Ishikawa (cell line): ENCODE measurements at regions not wholly inside any gene's neighbourhood (a gene's known extent, or its start where the extent isn't known, plus 50 kb on each side); places are given as distances from the start of the nearest gene placed in this dataset.

Experiments used
- CEBPB ChIP-seq: IDR thresholded peaks from 2 replicates; pipeline ENCODE4 v1.6.1; 2012
- CREB1 ChIP-seq: IDR thresholded peaks from 2 replicates; pipeline ENCODE4 v1.6.1; 2012; ENCODE audit warnings: low read depth
- EP300 ChIP-seq: IDR thresholded peaks from 2 replicates; pipeline ENCODE4 v1.6.1; 2012; ENCODE audit warnings: borderline replicate concordance
- FOXM1 ChIP-seq: IDR thresholded peaks from 2 replicates; pipeline ENCODE4 v1.6.1; 2012; ENCODE audit warnings: low read depth, borderline replicate concordance
- NFIC ChIP-seq: IDR thresholded peaks from 2 replicates; pipeline ENCODE4 v1.6.1; 2012
- RAD21 ChIP-seq: IDR thresholded peaks from 2 replicates; pipeline ENCODE4 v1.6.1; 2012; ENCODE audit warnings: low read depth
- TAF1 ChIP-seq: IDR thresholded peaks from 2 replicates; pipeline ENCODE4 v1.6.1; 2012; ENCODE audit warnings: low read depth, mild to moderate bottlenecking
- TCF12 ChIP-seq: IDR thresholded peaks from 2 replicates; pipeline ENCODE4 v1.6.1; 2012; ENCODE audit warnings: low read depth
- TEAD4 ChIP-seq: IDR thresholded peaks from 2 replicates; pipeline ENCODE4 v1.6.1; 2012
- USF1 ChIP-seq: IDR thresholded peaks from 2 replicates; pipeline ENCODE4 v1.6.1; 2012
- YY1 ChIP-seq: IDR thresholded peaks from 2 replicates; pipeline ENCODE4 v1.6.1; 2012; ENCODE audit warnings: low read depth
- ZBTB7A ChIP-seq: IDR thresholded peaks from 2 replicates; pipeline ENCODE4 v1.6.1; 2012; ENCODE audit warnings: low read depth
- TF ChIP-seq, protein P1 (sequence below): IDR thresholded peaks from 2 replicates; pipeline ENCODE4 v1.6.1; 2012
- TF ChIP-seq, protein P2 (sequence below): IDR thresholded peaks from 2 replicates; pipeline ENCODE4 v1.6.1; 2012; ENCODE audit warnings: low read depth, mild to moderate bottlenecking

- TF ChIP-seq EP300 (no peak), RAD21 (no peak), CEBPB (no peak), ZBTB7A (no peak), YY1 (no peak), CREB1 (no peak), TAF1 (no peak), TEAD4 (no peak), USF1 (no peak), TCF12 (no peak), FOXM1 (no peak), NFIC (no peak)
- TF ChIP-seq, protein P1, sequence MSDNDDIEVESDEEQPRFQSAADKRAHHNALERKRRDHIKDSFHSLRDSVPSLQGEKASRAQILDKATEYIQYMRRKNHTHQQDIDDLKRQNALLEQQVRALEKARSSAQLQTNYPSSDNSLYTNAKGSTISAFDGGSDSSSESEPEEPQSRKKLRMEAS, result no peak
- TF ChIP-seq, protein P2, sequence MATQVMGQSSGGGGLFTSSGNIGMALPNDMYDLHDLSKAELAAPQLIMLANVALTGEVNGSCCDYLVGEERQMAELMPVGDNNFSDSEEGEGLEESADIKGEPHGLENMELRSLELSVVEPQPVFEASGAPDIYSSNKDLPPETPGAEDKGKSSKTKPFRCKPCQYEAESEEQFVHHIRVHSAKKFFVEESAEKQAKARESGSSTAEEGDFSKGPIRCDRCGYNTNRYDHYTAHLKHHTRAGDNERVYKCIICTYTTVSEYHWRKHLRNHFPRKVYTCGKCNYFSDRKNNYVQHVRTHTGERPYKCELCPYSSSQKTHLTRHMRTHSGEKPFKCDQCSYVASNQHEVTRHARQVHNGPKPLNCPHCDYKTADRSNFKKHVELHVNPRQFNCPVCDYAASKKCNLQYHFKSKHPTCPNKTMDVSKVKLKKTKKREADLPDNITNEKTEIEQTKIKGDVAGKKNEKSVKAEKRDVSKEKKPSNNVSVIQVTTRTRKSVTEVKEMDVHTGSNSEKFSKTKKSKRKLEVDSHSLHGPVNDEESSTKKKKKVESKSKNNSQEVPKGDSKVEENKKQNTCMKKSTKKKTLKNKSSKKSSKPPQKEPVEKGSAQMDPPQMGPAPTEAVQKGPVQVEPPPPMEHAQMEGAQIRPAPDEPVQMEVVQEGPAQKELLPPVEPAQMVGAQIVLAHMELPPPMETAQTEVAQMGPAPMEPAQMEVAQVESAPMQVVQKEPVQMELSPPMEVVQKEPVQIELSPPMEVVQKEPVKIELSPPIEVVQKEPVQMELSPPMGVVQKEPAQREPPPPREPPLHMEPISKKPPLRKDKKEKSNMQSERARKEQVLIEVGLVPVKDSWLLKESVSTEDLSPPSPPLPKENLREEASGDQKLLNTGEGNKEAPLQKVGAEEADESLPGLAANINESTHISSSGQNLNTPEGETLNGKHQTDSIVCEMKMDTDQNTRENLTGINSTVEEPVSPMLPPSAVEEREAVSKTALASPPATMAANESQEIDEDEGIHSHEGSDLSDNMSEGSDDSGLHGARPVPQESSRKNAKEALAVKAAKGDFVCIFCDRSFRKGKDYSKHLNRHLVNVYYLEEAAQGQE, result no peak
These were observed 419.9 kb upstream of the SLIT2 start for GRCh38 chr4:19831644-19832285.
